ENCODE measurements at regions not wholly inside any gene's neighbourhood (a gene's known extent, or its start where the extent isn't known, plus 50 kb on each side); places are given as distances from the start of the nearest gene placed in this dataset.
"Not testable (repeated sequence)": the region's sequence is repeated elsewhere in the genome, so short reads cannot be mapped to it uniquely, and the experiment has no call there.

DNA sequence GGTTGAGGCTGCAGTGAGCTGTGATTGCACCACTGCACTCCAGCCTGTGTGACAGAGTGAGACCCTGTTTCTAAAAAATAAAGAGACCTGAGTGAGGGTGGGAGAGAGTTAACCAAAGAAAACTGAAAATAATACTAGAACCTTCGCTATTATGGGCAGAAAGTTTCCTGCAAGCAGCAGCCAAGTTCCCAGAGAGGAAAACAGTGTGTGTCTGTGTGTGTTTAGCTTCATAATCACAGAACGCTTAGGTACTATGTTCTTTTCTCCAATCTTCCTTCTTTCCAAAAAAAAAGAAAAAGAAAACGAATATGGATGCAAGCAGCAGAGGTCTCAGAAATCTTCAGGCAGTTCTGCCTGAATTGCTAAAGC is 170.0 kb downstream of the LY86 start (continued):
- TF ChIP-seq SP7 (tag by site-specific recombination; IDR thresholded peaks at IDR 0.05) = no peak

GRCh38 chr6:6758915-6759654 is 170.6 kb downstream of the LY86 start:
- H3K4me3 ChIP-seq (ENCODE audit: low read depth, low read length) = no peak overlapping the region
- ChIA-PET POLR2A (no interaction called here), CTCF (interaction anchor here (0.5 to 1.8 kb wide), 26 partner anchors 9 to 1430 kb away, joined by 3 to 10 read pairs (median 4); no protein-coding TSS in a partner anchor)
- peaks cover 4% of the 10 kb centered on the region; the same call in 1 of the 2 replicates for H3K4me1 ChIP-seq (ENCODE audit: control insufficient read depth, insufficient read depth, low read length)
- no peak overlapping the region for H3K27ac ChIP-seq (ENCODE audit: extremely low read depth, low read depth, low read length)
- no peaks in the 10 kb centered on the region for H3K36me3 ChIP-seq (ENCODE audit: control insufficient read depth in 2 of 2, insufficient read depth in 1 of 2, low read length in 2 of 2)
- H3K9me3 ChIP-seq (ENCODE audit: control insufficient read depth, insufficient read depth, low read depth, low read length) = no peaks in the 10 kb centered on the region
- TF ChIP-seq MEIS1 (CRISPR knock-in tag; IDR thresholded peaks at IDR 0.05; ENCODE audit: borderline replicate concordance) (no peak), SCRT2 (tag by site-specific recombination; IDR thresholded peaks at IDR 0.05) (peak; percentile 78), KLF7 (tag by site-specific recombination; IDR thresholded peaks at IDR 0.05; ENCODE audit: borderline replicate concordance) (no peak), PRDM1 (tag by site-specific recombination; IDR thresholded peaks at IDR 0.05) (no peak), ZNF211 (tag by site-specific recombination; IDR thresholded peaks at IDR 0.05; ENCODE audit: low read depth) (no peak), ZNF639 (tag by site-specific recombination; IDR thresholded peaks at IDR 0.05) (no peak), SCRT1 (tag by site-specific recombination; IDR thresholded peaks at IDR 0.05; ENCODE audit: borderline replicate concordance) (peak; percentile 77), WT1 (tag by site-specific recombination; IDR thresholded peaks at IDR 0.05) (0 out of 2 replicates have a peak, but pooled peaks have one; percentile 15), ZNF16 (tag by site-specific recombination; IDR thresholded peaks at IDR 0.05; ENCODE audit: low read depth) (no peak)

- ChIA-PET CTCF (interaction anchor here (0.6 to 1.7 kb wide), 9 partner anchors 18 to 483 kb away, joined by 3 to 5 read pairs (median 3); no protein-coding TSS in a partner anchor), POLR2A (no interaction called here)
- H3K4me1 ChIP-seq (ENCODE audit: control insufficient read depth, insufficient read depth, low read length) = peaks cover 4% of the 10 kb centered on the region; the same call in 1 of the 2 replicates
- no peak overlapping the region for H3K4me3 ChIP-seq (ENCODE audit: low read depth, low read length)
- no peaks in the 10 kb centered on the region for H3K36me3 ChIP-seq (ENCODE audit: control insufficient read depth in 2 of 2, insufficient read depth in 1 of 2, low read length in 2 of 2)
- no peaks in the 10 kb centered on the region for H3K9me3 ChIP-seq (ENCODE audit: control insufficient read depth, insufficient read depth, low read depth, low read length)
- TF ChIP-seq GLI4 (tag by site-specific recombination; IDR thresholded peaks at IDR 0.05) = no peak
- TF ChIP-seq ZNF558 (tag by site-specific recombination; IDR thresholded peaks at IDR 0.05) = no peak
- no peak for TF ChIP-seq SALL2 (tag by site-specific recombination; IDR thresholded peaks at IDR 0.05; ENCODE audit: borderline replicate concordance)
- no peak for TF ChIP-seq ZFP37 (tag by site-specific recombination; IDR thresholded peaks at IDR 0.05)
- TF ChIP-seq ZNF132 (tag by site-specific recombination; IDR thresholded peaks at IDR 0.05; ENCODE audit: borderline replicate concordance) = no peak
- TF ChIP-seq ZNF138 (tag by site-specific recombination; IDR thresholded peaks at IDR 0.05; ENCODE audit: borderline replicate concordance) = no peak
- no peak overlapping the region for H3K27ac ChIP-seq (ENCODE audit: extremely low read depth, low read depth, low read length)
Measured at GRCh38 chr6:6760002-6760401, 171.5 kb downstream of the LY86 start.

DNA sequence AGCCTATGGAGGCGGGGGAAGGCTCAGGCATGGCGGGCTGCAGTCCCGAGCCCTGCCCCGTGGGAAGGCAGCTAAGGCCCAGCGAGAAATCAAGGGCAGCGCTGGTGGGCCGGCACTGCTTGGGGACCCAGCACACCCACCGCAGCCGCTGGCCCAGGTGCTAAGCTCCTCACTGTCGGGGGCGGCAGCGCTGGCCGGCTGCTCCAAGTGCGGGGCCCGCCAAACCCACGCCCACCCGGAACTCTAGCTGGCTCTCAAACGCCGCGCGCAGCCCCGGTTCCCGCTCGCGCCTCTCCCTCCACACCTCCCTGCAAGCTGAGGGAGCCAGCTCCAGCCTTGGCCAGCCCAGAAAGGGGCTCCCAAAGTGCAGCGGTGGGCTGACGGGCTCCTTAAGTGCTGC is 174.0 kb downstream of the LY86 start:
- CTCF ChIA-PET; H3K4me1 ChIP-seq (ENCODE audit: control insufficient read depth, insufficient read depth, low read length); H3K36me3 ChIP-seq (ENCODE audit: control insufficient read depth in 2 of 2, insufficient read depth in 1 of 2, low read length in 2 of 2); H3K4me3 ChIP-seq (ENCODE audit: low read depth, low read length); H3K27ac ChIP-seq (ENCODE audit: extremely low read depth, low read depth, low read length); H3K9me3 ChIP-seq (ENCODE audit: control insufficient read depth, insufficient read depth, low read depth, low read length); POLR2A ChIA-PET: not testable (repeated sequence)

Data from HEK293 (cell line).